ENCODE measurements at regions not wholly inside any gene's neighbourhood (a gene's known extent, or its start where the extent isn't known, plus 50 kb on each side); places are given as distances from the start of the nearest gene placed in this dataset.

DNA sequence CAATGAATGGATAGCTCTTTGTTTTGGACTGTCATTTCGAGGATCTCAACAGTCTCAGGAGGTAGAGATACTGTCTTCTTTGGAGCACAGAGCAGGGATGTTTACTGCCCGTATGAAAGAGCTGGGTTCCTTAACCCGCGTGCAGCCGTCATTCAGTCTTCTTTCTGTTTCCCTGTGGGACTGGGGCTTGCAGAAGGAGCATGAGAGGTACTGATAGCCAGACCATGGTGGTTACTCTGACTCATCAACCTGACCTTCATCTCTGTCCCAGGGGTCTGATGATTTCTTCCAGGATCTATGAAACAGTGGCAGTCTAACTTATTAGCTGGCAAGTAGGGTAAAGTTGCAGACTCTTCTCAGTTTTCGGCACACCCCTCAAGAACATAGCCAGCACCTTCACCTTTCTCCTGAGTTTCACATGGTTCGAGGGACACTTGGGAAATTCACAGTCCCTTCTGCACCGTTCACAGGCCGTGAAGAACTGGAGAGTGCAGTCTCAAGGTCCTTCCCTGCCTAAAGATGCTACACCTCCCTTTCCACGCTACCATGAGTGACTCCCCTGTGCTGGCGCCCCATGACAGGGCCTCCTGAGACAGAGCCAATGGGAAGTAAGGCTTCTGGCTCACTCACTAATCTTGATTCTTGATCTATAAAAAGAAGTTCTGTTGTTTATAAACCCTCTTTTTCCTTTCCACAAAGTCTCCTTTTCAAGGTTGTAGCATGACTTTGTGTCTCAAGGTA lies 226.2 kb downstream of the MC4R start:
- TF ChIP-seq, protein P1, sequence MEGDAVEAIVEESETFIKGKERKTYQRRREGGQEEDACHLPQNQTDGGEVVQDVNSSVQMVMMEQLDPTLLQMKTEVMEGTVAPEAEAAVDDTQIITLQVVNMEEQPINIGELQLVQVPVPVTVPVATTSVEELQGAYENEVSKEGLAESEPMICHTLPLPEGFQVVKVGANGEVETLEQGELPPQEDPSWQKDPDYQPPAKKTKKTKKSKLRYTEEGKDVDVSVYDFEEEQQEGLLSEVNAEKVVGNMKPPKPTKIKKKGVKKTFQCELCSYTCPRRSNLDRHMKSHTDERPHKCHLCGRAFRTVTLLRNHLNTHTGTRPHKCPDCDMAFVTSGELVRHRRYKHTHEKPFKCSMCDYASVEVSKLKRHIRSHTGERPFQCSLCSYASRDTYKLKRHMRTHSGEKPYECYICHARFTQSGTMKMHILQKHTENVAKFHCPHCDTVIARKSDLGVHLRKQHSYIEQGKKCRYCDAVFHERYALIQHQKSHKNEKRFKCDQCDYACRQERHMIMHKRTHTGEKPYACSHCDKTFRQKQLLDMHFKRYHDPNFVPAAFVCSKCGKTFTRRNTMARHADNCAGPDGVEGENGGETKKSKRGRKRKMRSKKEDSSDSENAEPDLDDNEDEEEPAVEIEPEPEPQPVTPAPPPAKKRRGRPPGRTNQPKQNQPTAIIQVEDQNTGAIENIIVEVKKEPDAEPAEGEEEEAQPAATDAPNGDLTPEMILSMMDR (IDR thresholded peaks at IDR 0.05) = no peak
- Mint-ChIP-seq H3K9me3 (ENCODE audit: low read depth) (peaks cover 5% of the 10 kb centered on the region), H3K4me1 (ENCODE audit: low read depth) (no peaks in the 10 kb centered on the region), H3K27me3 (ENCODE audit: low read depth) (peaks cover 22% of the 10 kb centered on the region), H3K4me3 (ENCODE audit: unreplicated experiment) (no peak overlapping the region), H3K27ac (ENCODE audit: unreplicated experiment) (no peak overlapping the region), H3K36me3 (ENCODE audit: low read depth) (no peaks in the 10 kb centered on the region)
- no peak for DNase-seq (ENCODE audit: low spot score)

DNA sequence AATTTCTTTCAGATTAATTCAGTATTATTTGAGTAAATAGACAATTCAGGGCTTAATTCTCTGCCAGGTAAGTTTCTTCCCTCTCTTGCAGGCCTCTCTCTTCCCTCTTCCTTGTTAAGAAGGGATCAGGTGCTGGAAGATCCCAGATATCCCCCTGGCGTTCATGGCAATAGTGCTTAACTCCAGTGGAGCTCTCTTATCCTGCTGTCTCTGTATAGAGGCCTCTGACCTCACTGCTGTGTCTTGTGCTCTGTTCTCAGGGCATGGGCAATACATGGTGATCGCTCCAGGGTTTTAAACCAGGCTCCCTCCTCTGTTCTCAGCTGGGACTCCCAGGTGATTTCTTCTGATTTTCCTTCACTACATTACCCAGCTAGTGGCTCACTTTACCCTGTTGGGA lies 226.8 kb downstream of the MC4R start:
- no peak for DNase-seq (ENCODE audit: low spot score)
- Mint-ChIP-seq H3K4me3 (ENCODE audit: unreplicated experiment) (no peak overlapping the region), H3K36me3 (ENCODE audit: low read depth) (no peaks in the 10 kb centered on the region), H3K9me3 (ENCODE audit: low read depth) (peaks cover 5% of the 10 kb centered on the region), H3K27me3 (ENCODE audit: low read depth) (peaks cover 22% of the 10 kb centered on the region), H3K27ac (ENCODE audit: unreplicated experiment) (no peak overlapping the region), H3K4me1 (ENCODE audit: low read depth) (no peaks in the 10 kb centered on the region)
- TF ChIP-seq, protein P1 (IDR thresholded peaks at IDR 0.05) = no peak

DNA sequence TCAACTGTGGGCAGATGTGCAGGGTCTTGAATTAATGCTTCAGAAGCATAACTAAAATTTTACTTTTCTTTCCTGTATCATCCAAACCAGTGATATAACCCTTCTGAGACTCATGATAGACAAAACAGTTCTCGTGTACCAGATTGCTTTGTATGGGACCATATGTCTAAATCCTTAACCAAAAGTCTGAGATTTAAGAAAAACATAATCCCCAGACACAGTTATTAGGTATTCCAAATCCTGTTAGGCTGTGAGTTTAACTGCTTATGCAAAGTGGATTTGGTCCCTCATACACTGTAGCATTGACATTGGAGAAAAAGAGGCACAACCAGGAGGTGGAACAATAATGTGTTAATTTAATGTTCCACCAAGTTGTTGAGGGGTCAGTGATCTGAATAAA lies 235.0 kb downstream of the PMAIP1 start:
- Mint-ChIP-seq H3K4me1 (ENCODE audit: low read depth) (no peaks in the 10 kb centered on the region), H3K4me3 (ENCODE audit: unreplicated experiment) (no peak overlapping the region), H3K27me3 (ENCODE audit: low read depth) (peaks cover 9% of the 10 kb centered on the region), H3K9me3 (ENCODE audit: low read depth) (peaks cover 18% of the 10 kb centered on the region), H3K27ac (ENCODE audit: unreplicated experiment) (no peak overlapping the region), H3K36me3 (ENCODE audit: low read depth) (peaks cover 3% of the 10 kb centered on the region)
- TF ChIP-seq, protein P1 (IDR thresholded peaks at IDR 0.05) = no peak
- DNase-seq (ENCODE audit: low spot score) = no peak

DNA sequence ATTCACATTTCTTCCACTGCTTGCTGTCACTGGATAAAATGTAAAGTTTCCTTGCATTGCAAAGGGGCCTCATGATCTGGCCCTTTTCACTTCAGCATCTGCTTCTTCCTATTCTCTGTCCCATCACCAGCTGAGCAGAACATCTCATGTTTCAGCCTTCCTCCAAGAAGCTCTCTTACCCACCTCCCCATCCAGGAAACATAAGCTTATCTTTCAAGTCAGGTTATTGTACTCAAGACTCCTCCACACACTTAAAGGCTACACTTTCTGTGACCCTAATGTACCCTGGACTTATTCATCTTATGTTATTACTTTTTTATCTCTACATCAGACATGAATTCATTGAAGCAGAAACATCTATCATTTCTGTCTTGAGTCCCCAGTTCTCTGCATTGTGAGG lies 230.5 kb downstream of the PMAIP1 start:
- TF ChIP-seq, protein P1 (IDR thresholded peaks at IDR 0.05) = no peak
- Mint-ChIP-seq H3K4me3 (ENCODE audit: unreplicated experiment) (no peak overlapping the region), H3K27me3 (ENCODE audit: low read depth) (peaks cover 8% of the 10 kb centered on the region), H3K9me3 (ENCODE audit: low read depth) (peaks cover 12% of the 10 kb centered on the region), H3K4me1 (ENCODE audit: low read depth) (no peaks in the 10 kb centered on the region), H3K36me3 (ENCODE audit: low read depth) (no peaks in the 10 kb centered on the region), H3K27ac (ENCODE audit: unreplicated experiment) (no peak overlapping the region)
- DNase-seq (ENCODE audit: low spot score) = no peak

DNA sequence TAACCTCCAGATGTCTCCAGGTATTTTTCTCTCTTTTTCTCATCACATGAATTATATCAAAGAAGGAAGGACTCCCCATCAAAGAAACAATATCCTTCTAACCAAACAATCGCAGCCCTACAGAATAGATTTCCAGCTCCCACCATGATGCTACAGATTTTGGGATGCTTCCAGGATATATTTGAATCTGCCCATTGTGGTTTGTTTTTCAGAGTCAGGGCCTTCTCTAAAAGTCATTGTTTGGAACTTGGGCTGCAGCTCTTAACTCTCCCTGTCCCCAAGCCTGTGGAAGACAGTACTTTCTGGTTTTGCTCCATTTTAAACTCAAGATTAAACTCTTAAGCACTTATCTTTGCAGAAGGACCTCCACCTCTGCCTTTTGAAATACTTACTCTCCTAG lies 223.2 kb downstream of the PMAIP1 start:
- no peaks in the 10 kb centered on the region for H3K4me1 Mint-ChIP-seq (ENCODE audit: low read depth)
- H3K4me3 Mint-ChIP-seq (ENCODE audit: unreplicated experiment) = no peak overlapping the region
- no peaks in the 10 kb centered on the region for H3K36me3 Mint-ChIP-seq (ENCODE audit: low read depth)
- DNase-seq (ENCODE audit: low spot score) = no peak
- H3K27me3 Mint-ChIP-seq (ENCODE audit: low read depth) = peaks cover 11% of the 10 kb centered on the region
- H3K9me3 Mint-ChIP-seq (ENCODE audit: low read depth) = peaks cover 12% of the 10 kb centered on the region
- TF ChIP-seq, protein P1 (IDR thresholded peaks at IDR 0.05) = no peak
- H3K27ac Mint-ChIP-seq (ENCODE audit: unreplicated experiment) = no peak overlapping the region

Data from chondrocyte (in vitro differentiated cells).